Upper lobe of left lung (tissue), 6 donors: ENCODE measurements at regions not wholly inside any gene's neighbourhood (a gene's known extent, or its start where the extent isn't known, plus 50 kb on each side); places are given as distances from the start of the nearest gene placed in this dataset.

Experiments
- ATAC-seq, 2 donors: fragments of 200-7000 bp; cut with Tn5 transposase; one replicate each; pipeline ENCODE4 v1.9.1; 2022; ENCODE audit warnings: mild to moderate bottlenecking in 2 of 2, moderate library complexity in 2 of 2; ENCODE audit not compliant: low FRiP score in 2 of 2
- DNase-seq, 2 donors: peaks; one replicate each; pipeline ENCODE4 v3.0.0-alpha.2; 2019 to 2020
- H3K27ac ChIP-seq, 4 donors: fragments of 200-600 bp; sonication (generic); one replicate each; pipeline ENCODE4 v1.5.1; 2016 to 2019
- H3K27me3 ChIP-seq, 4 donors: fragments of 200-600 bp; sonication (generic); one replicate each; pipeline ENCODE4 v1.5.1; 2017 to 2019
- H3K36me3 ChIP-seq, 4 donors: fragments of 200-600 bp; sonication (generic); one replicate each; pipeline ENCODE4 v1.5.1; 2016 to 2019
- H3K4me1 ChIP-seq, 4 donors: fragments of 200-600 bp; sonication (generic); one replicate each; pipeline ENCODE4 v1.5.1; 2018 to 2019
- H3K4me3 ChIP-seq, 4 donors: fragments of 200-600 bp; sonication (generic); one replicate each; pipeline ENCODE4 v1.5.1; 2017 to 2019; ENCODE audit warnings: mild to moderate bottlenecking in 2 of 4, moderate library complexity in 1 of 4
- H3K9me3 ChIP-seq, 4 donors: fragments of 200-600 bp; sonication (generic); one replicate each; pipeline ENCODE4 v1.5.1; 2018 to 2019
- EP300 ChIP-seq, 4 donors: sonication (generic); formaldehyde crosslinking; IDR thresholded peaks; one replicate each; pipeline ENCODE4 v1.5.1; 2017; ENCODE audit warnings: antibody characterized with exemption in 4 of 4, control low read depth in 2 of 4
- POLR2A ChIP-seq, 4 donors: fragments of 450-650 bp; IDR thresholded peaks; one replicate each; pipeline ENCODE4 v1.5.1; 2016 to 2017; ENCODE audit warnings: antibody characterized with exemption in 4 of 4, mild to moderate bottlenecking in 2 of 4
- POLR2AphosphoS5 ChIP-seq, 2 donors: sonication (generic); formaldehyde crosslinking; IDR thresholded peaks; one replicate each; pipeline ENCODE4 v1.5.1; 2017; ENCODE audit warnings: antibody characterized with exemption in 2 of 2
- WGBS, 2 donors: methylation state at CpG; one replicate each; pipeline ENCODE4 v1.1.5; 2017 to 2018; 5-methylcytosine and 5-hydroxymethylcytosine counted together
- TF ChIP-seq, protein P1 (sequence below), 6 experiments: fragments of 450-650 bp in 4 of 6; fragments of 200-600 bp in 2 of 6; sonication (generic) in 2 of 6; IDR thresholded peaks; one replicate each; pipeline ENCODE4 v1.5.1; 2016 to 2019; ENCODE audit warnings: antibody characterized with exemption in 6 of 6
- donor health status: DM: no; HTN: no; CAD: no; lungs with moderate emphysema.
- donor health status: DM: no; HTN: yes; CAD: no; lungs with severe emphysema.

DNA sequence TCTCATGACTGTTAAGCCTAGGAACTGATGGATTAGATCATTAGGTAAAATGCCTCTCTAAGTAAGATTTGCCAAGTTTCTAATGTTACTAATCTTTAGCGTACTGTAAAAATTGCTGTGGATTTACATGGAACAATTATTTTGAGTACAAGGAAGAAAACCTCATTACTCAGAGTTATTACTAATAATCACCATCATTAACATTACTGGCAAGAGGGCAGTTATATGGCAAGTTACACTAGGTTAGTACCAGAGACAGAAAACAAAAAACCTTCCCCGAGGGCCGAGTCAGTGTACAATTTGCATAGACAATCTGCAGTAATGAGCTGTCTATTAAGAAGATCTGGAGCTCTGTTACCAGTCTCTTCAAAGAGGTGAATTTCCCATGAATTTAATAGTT is 775.6 kb downstream of the GATA3 start:
- DNase-seq: no peak
- H3K27ac ChIP-seq: no peak overlapping the region
- no peaks in the 10 kb centered on the region for H3K36me3 ChIP-seq
- H3K4me3 ChIP-seq: no peak overlapping the region
- no peak for ATAC-seq
- H3K4me1 ChIP-seq: no peaks in the 10 kb centered on the region
- TF ChIP-seq, protein P1, sequence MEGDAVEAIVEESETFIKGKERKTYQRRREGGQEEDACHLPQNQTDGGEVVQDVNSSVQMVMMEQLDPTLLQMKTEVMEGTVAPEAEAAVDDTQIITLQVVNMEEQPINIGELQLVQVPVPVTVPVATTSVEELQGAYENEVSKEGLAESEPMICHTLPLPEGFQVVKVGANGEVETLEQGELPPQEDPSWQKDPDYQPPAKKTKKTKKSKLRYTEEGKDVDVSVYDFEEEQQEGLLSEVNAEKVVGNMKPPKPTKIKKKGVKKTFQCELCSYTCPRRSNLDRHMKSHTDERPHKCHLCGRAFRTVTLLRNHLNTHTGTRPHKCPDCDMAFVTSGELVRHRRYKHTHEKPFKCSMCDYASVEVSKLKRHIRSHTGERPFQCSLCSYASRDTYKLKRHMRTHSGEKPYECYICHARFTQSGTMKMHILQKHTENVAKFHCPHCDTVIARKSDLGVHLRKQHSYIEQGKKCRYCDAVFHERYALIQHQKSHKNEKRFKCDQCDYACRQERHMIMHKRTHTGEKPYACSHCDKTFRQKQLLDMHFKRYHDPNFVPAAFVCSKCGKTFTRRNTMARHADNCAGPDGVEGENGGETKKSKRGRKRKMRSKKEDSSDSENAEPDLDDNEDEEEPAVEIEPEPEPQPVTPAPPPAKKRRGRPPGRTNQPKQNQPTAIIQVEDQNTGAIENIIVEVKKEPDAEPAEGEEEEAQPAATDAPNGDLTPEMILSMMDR (IDR thresholded peaks at IDR 0.05): no peak
- TF ChIP-seq EP300 (IDR thresholded peaks at IDR 0.05): no peak
- no peak for TF ChIP-seq POLR2A (IDR thresholded peaks at IDR 0.05)
- no peak for TF ChIP-seq POLR2AphosphoS5 (IDR thresholded peaks at IDR 0.05)
- no peaks in the 10 kb centered on the region for H3K27me3 ChIP-seq
- no peaks in the 10 kb centered on the region for H3K9me3 ChIP-seq
- 86 to 88% methylated on average over 3 of the region's 3 CpGs for WGBS, 2 donors

DNA sequence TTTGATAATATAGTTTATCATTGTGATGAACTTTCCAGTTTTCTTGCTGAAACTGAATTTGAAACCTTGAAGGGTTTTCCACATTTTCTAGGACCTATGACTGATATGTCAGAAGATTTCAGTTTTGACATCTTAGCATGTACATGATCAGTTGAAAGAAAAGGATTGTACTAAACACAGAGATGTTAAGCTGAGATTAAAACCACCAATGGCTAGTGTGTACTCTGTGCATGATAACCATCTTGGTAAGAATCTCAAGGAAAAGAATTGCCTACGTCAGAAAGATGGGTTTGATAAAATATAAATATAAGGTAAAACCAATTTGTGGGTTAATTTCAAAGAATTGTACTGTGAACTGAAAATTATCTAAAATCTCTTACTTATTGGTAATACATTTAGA is 776.4 kb downstream of the GATA3 start:
- 62 to 64% methylated on average over 1 of the region's 1 CpG for WGBS, 2 donors
- no peak for ATAC-seq
- no peak for TF ChIP-seq POLR2AphosphoS5 (IDR thresholded peaks at IDR 0.05)
- TF ChIP-seq, protein P1 (IDR thresholded peaks at IDR 0.05): no peak
- TF ChIP-seq POLR2A (IDR thresholded peaks at IDR 0.05): no peak
- TF ChIP-seq EP300 (IDR thresholded peaks at IDR 0.05): no peak

DNA sequence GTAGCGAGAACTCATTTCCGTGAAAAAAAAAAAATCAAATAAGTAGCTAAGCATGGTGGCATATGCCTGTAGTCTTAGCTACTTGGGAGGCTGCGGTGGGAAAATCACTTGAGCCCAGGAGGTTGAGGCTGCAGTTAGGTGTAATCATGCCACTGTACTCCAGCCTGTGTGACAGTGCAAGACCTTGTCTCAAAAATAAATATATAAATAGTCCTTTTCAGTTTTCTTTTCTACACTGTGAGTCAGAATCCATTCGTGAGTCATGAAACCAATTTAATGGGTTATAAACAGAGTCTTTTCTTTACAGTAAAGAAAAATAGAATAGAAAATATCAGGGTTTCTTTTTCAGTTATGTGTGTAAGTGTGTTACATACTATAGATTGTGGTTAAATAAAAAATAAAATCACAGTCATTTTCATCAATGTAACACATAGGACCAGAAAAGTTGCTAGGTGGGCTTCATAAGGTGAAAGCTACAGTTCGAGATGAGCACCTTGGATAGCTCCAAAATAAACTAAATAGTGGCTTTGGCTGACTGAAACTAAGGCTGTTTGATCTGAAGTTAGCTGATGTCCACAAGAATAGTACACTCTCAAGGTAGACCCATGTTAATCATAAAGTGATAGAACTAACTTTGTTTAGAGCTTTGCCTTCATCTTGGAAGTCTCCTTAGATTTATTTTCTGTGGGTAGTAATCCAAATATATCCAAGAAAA is 781.1 kb downstream of the GATA3 start:
- Histone ChIP-seq H3K4me1 (no peaks in the 10 kb centered on the region), H3K27ac (no peak overlapping the region), H3K9me3 (no peaks in the 10 kb centered on the region), H3K36me3 (no peaks in the 10 kb centered on the region), H3K4me3 (no peak overlapping the region), H3K27me3 (no peaks in the 10 kb centered on the region)
- TF ChIP-seq POLR2A (IDR thresholded peaks at IDR 0.05) (no peak), POLR2AphosphoS5 (IDR thresholded peaks at IDR 0.05) (no peak), EP300 (IDR thresholded peaks at IDR 0.05) (no peak)
- TF ChIP-seq, protein P1 (IDR thresholded peaks at IDR 0.05): no peak
- 78 to 84% methylated on average over 5 of the region's 5 CpGs for WGBS, 2 donors
- no peak for ATAC-seq
- DNase-seq: no peak

More for the DNA sequence above, 776.4 kb downstream of the GATA3 start:
- Histone ChIP-seq H3K27ac (no peak overlapping the region), H3K4me1 (no peaks in the 10 kb centered on the region), H3K9me3 (no peaks in the 10 kb centered on the region), H3K4me3 (no peak overlapping the region), H3K27me3 (no peaks in the 10 kb centered on the region), H3K36me3 (no peaks in the 10 kb centered on the region)
- no peak for DNase-seq

- peaks cover 0 to 4% (median 0%) of the 10 kb centered on the region in 4 donors for H3K9me3 ChIP-seq
- no peak overlapping the region for H3K27ac ChIP-seq
- no peak overlapping the region for H3K4me3 ChIP-seq
- no peak for TF ChIP-seq POLR2AphosphoS5 (IDR thresholded peaks at IDR 0.05)
- TF ChIP-seq POLR2A (IDR thresholded peaks at IDR 0.05): no peak
- TF ChIP-seq, protein P1 (IDR thresholded peaks at IDR 0.05): no peak
- DNase-seq (no peak), ATAC-seq (no peak)
- no peaks in the 10 kb centered on the region for H3K27me3 ChIP-seq
- WGBS, 2 donors: 75 to 82% methylated on average over 4 to 5 of the region's 5 CpGs
- H3K36me3 ChIP-seq: no peaks in the 10 kb centered on the region
- no peaks in the 10 kb centered on the region for H3K4me1 ChIP-seq
Observed at GRCh38 chr10:8840356-8840755, 785.9 kb downstream of the GATA3 start.

GRCh38 chr10:8844141-8844540 is 789.7 kb downstream of the GATA3 start:
- no peak overlapping the region for H3K4me3 ChIP-seq
- TF ChIP-seq, protein P1 (IDR thresholded peaks at IDR 0.05): no peak
- TF ChIP-seq POLR2A (IDR thresholded peaks at IDR 0.05): no peak
- no peak for TF ChIP-seq EP300 (IDR thresholded peaks at IDR 0.05)
- TF ChIP-seq POLR2AphosphoS5 (IDR thresholded peaks at IDR 0.05): no peak

More at GRCh38 chr10:8844141-8844540, 789.7 kb downstream of the GATA3 start:
- H3K9me3 ChIP-seq: peaks cover 0 to 4% (median 0%) of the 10 kb centered on the region in 4 donors
- no peaks in the 10 kb centered on the region for H3K4me1 ChIP-seq
- no peak overlapping the region for H3K27ac ChIP-seq
- no peaks in the 10 kb centered on the region for H3K27me3 ChIP-seq
- ATAC-seq (no peak), DNase-seq (no peak)
- no peaks in the 10 kb centered on the region for H3K36me3 ChIP-seq
